Spinal cord (tissue), 9 donors: ENCODE measurements at regions not wholly inside any gene's neighbourhood (a gene's known extent, or its start where the extent isn't known, plus 50 kb on each side); places are given as distances from the start of the nearest gene placed in this dataset.

Experiments
- DNase-seq, 6 donors: peaks; one replicate each; pipeline versions ENCODE4 v3.0.0 to v3.0.0-alpha.2; 2013 to 2015; ENCODE audit warnings: low spot score in 6 of 6, low read depth in 4 of 6
- H3K27ac ChIP-seq: one replicate; pipeline ENCODE4 v1.5.1; 2013; ENCODE audit warnings: low read depth, low read length, control low read depth
- H3K27me3 ChIP-seq: one replicate; pipeline ENCODE4 v1.6.1; 2013; ENCODE audit warnings: low read length; ENCODE audit not compliant: control insufficient read depth, insufficient read depth
- H3K36me3 ChIP-seq: one replicate; pipeline ENCODE4 v1.6.1; 2013; ENCODE audit warnings: low read length; ENCODE audit not compliant: control insufficient read depth, insufficient read depth
- H3K4me1 ChIP-seq: one replicate; pipeline ENCODE4 v1.6.1; 2013; ENCODE audit warnings: low read length; ENCODE audit not compliant: control insufficient read depth, insufficient read depth
- H3K4me3 ChIP-seq: one replicate; pipeline ENCODE4 v1.5.1; 2013; ENCODE audit warnings: low read depth, low read length, control low read depth
- H3K9me3 ChIP-seq: one replicate; pipeline ENCODE4 v1.6.1; 2013; ENCODE audit warnings: low read length; ENCODE audit not compliant: control insufficient read depth, insufficient read depth
- WGBS: methylation state at CpG from one replicate; pipeline ENCODE4 v1.1.5; 2013; ENCODE audit warnings: missing lambda C conversion rate; ENCODE audit not compliant: insufficient coverage; 5-methylcytosine and 5-hydroxymethylcytosine counted together
- donor health status: healthy.

DNA sequence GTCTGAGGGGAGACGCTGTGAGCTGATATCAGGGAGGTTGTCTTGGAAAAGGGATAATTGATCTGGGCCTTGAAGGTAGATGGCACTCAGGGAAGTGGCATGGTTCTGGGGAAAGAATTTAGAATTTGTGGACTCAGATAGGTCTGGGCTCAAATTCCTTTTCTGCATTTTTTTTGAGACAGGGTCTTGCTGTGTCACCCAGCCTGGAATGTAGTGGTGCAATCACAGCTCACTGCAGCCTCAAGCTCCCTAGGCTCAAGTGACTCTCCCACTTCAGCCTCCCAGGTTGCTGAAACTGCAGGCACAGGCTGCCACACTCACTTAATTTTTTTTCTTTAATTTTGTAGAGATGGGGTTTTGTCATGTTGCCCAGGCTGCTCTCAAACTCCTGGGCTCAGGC is 98.1 kb upstream of the NCOR2 start:
- H3K4me1 ChIP-seq: peaks cover 38% of the 10 kb centered on the region
- 100% methylated on average over 1 of the region's 1 CpG for WGBS
- H3K27ac ChIP-seq: peak overlapping the region; percentile 0
- DNase-seq: no peak
- H3K27me3 ChIP-seq: no peaks in the 10 kb centered on the region
- H3K36me3 ChIP-seq: no peaks in the 10 kb centered on the region
- no peaks in the 10 kb centered on the region for H3K9me3 ChIP-seq
- H3K4me3 ChIP-seq: no peak overlapping the region

GRCh38 chr12:124664395-124665111 is 97.1 kb upstream of the NCOR2 start:
- no peaks in the 10 kb centered on the region for H3K36me3 ChIP-seq
- H3K27ac ChIP-seq: peak overlapping the region; percentile 78
- H3K4me1 ChIP-seq: peaks cover 42% of the 10 kb centered on the region
- H3K9me3 ChIP-seq: no peaks in the 10 kb centered on the region
- no peaks in the 10 kb centered on the region for H3K27me3 ChIP-seq
- DNase-seq: no peak
- 97% methylated on average over 6 of the region's 6 CpGs for WGBS
- no peak overlapping the region for H3K4me3 ChIP-seq

DNA sequence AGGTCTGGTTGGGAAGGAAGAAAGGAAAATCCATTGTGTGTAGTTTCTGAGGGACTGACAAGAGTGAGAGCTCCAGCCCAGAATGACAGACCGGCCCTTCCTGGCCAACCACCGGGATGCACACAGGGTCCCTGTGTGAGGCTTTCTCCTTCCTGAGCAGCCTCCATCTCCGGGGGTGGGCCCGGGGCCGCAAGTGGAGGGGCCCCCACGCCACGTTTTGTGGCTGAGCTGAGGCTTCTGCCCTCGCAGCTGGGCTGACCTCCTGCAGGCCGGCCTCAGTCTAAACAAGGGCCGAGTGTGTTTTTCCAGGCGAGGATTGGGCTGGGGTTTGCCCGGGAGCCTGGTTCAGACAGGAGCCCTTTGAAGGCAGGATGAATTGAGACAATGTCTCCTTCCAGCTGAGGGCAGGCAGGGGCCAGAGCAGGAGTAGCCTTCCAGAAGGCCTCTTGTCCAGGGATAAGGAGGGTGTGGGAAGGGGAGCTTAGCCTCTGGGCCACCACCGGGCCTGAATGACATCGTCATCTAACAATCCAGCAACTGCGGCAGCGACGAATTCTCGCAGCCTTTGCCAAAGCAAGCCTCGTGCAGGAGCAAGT is 96.5 kb upstream of the NCOR2 start:
- 26% methylated on average over 12 of the region's 19 CpGs for WGBS
- H3K36me3 ChIP-seq: no peaks in the 10 kb centered on the region
- peak in 2 of 6 donors; percentile 51 to 85 for DNase-seq
- no peaks in the 10 kb centered on the region for H3K9me3 ChIP-seq
- no peaks in the 10 kb centered on the region for H3K27me3 ChIP-seq
- H3K4me3 ChIP-seq: no peak overlapping the region
- H3K4me1 ChIP-seq: peaks cover 41% of the 10 kb centered on the region
- peak overlapping the region; percentile 78 for H3K27ac ChIP-seq

DNA sequence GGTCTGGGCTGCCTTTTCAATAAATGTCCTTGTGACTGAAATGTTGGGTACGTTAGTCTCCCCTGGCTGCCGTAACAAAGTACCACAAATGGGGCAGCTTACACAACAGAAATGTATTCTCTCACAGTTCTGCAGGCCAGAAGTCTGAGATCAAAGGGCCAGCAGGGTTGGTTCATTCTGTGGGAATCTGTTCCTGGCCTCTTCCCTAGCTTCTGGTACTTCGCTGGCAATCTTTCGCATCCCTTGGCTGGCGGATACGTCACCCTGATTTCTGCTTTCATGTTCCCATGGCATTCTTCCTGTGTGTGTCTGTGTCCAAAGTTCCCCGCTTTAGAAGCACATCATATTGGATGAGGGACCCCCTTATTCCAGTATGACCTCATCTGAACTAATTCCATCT is 95.8 kb upstream of the NCOR2 start:
- no peak overlapping the region for H3K4me3 ChIP-seq
- peak overlapping the region; percentile 78 for H3K27ac ChIP-seq
- WGBS: 85% methylated on average over 4 of the region's 7 CpGs
- no peaks in the 10 kb centered on the region for H3K9me3 ChIP-seq
- H3K36me3 ChIP-seq: no peaks in the 10 kb centered on the region
- no peaks in the 10 kb centered on the region for H3K27me3 ChIP-seq
- peak in 1 of 6 donors; percentile 79 for DNase-seq
- H3K4me1 ChIP-seq: peaks cover 38% of the 10 kb centered on the region

DNA sequence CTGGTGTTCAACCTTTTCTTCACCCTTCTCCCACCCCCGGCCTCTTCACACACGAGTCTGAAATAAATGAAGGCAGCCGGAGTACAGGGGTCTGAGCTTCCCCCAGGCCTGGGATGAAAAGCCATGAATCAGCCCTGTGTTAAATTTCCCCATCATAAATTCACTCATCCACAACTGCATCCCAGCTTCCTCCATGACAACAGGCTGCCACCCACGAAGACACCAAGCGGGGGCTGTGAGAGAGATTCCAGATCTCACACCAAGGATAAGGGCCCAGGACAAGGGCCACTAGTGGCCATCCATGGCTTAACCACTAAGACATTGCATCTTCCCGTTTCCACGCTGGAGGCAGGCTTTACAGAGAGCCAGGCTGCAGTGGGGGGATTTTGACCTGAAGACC is 93.9 kb upstream of the NCOR2 start:
- Histone ChIP-seq H3K27me3 (no peaks in the 10 kb centered on the region), H3K27ac (peak overlapping the region; percentile 42), H3K4me3 (no peak overlapping the region), H3K4me1 (peaks cover 42% of the 10 kb centered on the region), H3K9me3 (no peaks in the 10 kb centered on the region), H3K36me3 (no peaks in the 10 kb centered on the region)
- peak in 1 of 6 donors; percentile 68 for DNase-seq
- WGBS: 24% methylated on average over 5 of the region's 7 CpGs

DNA sequence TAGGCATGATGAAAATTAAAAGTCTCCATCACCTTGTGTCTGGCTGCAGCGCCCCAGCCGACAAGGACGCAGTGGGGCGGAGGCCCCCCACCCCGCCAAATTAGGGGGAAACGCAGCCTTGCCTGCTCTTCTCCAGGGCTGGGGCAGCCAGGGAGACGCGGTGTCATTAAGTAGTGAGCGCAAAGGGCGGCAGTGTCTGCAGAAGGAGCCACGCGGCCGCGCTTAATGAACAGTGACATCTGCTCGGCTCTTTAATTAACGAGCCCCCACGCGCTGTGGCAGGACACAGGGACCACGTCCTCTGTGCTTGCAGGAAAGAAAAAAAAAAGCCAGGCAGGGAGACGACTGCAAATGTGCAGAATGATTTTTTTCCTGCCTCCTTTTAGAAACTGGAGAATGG is 93.4 kb upstream of the NCOR2 start:
- DNase-seq: peak in 2 of 6 donors; percentile 71 to 92
- Histone ChIP-seq H3K27me3 (no peaks in the 10 kb centered on the region), H3K27ac (peak overlapping the region; percentile 42), H3K36me3 (no peaks in the 10 kb centered on the region), H3K4me3 (no peak overlapping the region), H3K9me3 (no peaks in the 10 kb centered on the region), H3K4me1 (peaks cover 47% of the 10 kb centered on the region)
- WGBS: 5% methylated on average over 20 of the region's 20 CpGs

- WGBS: 76% methylated on average over 4 of the region's 8 CpGs
- peak in 1 of 6 donors; percentile 83 for DNase-seq
- Histone ChIP-seq H3K36me3 (no peaks in the 10 kb centered on the region), H3K4me1 (peaks cover 58% of the 10 kb centered on the region), H3K27me3 (no peaks in the 10 kb centered on the region), H3K4me3 (no peak overlapping the region), H3K27ac (no peak overlapping the region), H3K9me3 (no peaks in the 10 kb centered on the region)
These were observed 91.5 kb upstream of the NCOR2 start for GRCh38 chr12:124658806-124659402.

DNA sequence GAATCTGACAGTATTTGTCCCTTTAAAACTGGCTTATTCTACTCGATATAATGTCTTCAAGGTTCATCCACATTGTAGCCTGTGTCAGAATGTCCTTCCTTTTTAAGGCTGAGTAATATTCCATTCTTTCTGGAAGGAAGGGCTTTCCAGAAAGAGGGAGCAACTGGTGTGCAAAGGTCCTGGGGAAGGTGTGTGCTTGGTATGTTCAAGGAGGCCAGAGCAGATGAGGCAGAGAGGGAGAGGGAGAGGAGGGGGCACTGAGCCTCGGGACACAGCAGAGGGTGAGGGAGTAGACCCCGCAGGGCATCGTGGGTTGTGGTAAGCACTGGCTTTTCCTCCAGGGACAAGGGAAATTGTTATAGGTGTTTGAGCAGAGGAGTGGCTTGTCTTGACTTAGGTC is 90.9 kb upstream of the NCOR2 start:
- no peaks in the 10 kb centered on the region for H3K36me3 ChIP-seq
- no peak for DNase-seq
- H3K4me3 ChIP-seq: no peak overlapping the region
- 95% methylated on average over 3 of the region's 4 CpGs for WGBS
- peaks cover 54% of the 10 kb centered on the region for H3K4me1 ChIP-seq
- no peaks in the 10 kb centered on the region for H3K27me3 ChIP-seq
- H3K27ac ChIP-seq: no peak overlapping the region
- no peaks in the 10 kb centered on the region for H3K9me3 ChIP-seq

- H3K4me1 ChIP-seq: peaks cover 63% of the 10 kb centered on the region
- no peak overlapping the region for H3K27ac ChIP-seq
These were observed 89.6 kb upstream of the NCOR2 start for GRCh38 chr12:124656947-124657434.

More at GRCh38 chr12:124656947-124657434, 89.6 kb upstream of the NCOR2 start:
- DNase-seq: no peak
- Histone ChIP-seq H3K36me3 (no peaks in the 10 kb centered on the region), H3K27me3 (no peaks in the 10 kb centered on the region), H3K4me3 (no peak overlapping the region), H3K9me3 (no peaks in the 10 kb centered on the region)
- 70% methylated on average over 4 of the region's 8 CpGs for WGBS
